IMR-90 (cell line): ENCODE measurements at regions not wholly inside any gene's neighbourhood (a gene's known extent, or its start where the extent isn't known, plus 50 kb on each side); places are given as distances from the start of the nearest gene placed in this dataset.

Experiments
- ATAC-seq: fragments of 200-7000 bp; cut with Tn5 transposase; 2 replicates; pipeline ENCODE4 v1.9.1; 2020; ENCODE audit warnings: low read depth, mild to moderate bottlenecking, moderate library complexity
- BruUV-seq: library from RNA; stranded (reverse); fragments of 400-500 nt; replicated peaks from 2 replicates; lab custom pipeline; 2021; lab: Mats Ljungman, UMichigan
- CTCF ChIA-PET: fragments of 300-600 bp; formaldehyde crosslinking; extraction: SDS; loops from one replicate; lab custom pipeline; 2021; ENCODE audit warnings: antibody characterized with exemption; lab: Yijun Ruan, JAX
- POLR2A ChIA-PET: fragments of 300-600 bp; sonication (Branson Sonifier 250); formaldehyde crosslinking; loops from one replicate; lab custom pipeline; 2022; ENCODE audit warnings: antibody characterized with exemption; ENCODE audit not compliant: unreplicated experiment; lab: Charles Lee
- DNase-seq: peaks from one replicate; pipeline ENCODE4 v3.0.0; 2013
- H2AFZ ChIP-seq: replicated peaks from 2 replicates; pipeline ENCODE3; 2013; ENCODE audit warnings: low read length, mild to moderate bottlenecking; ENCODE audit not compliant: poor library complexity
- H2AK5ac ChIP-seq: 2 replicates; pipeline ENCODE4 v1.6.1; 2013; ENCODE audit warnings: low read depth, low read length, inconsistent platforms
- H2AK9ac ChIP-seq: replicated peaks from 2 replicates; pipeline ENCODE3; 2013; ENCODE audit warnings: mild to moderate bottlenecking, low read depth, low read length, moderate library complexity; ENCODE audit not compliant: poor library complexity
- H2BK120ac ChIP-seq: 2 replicates; pipeline ENCODE4 v1.6.1; 2013; ENCODE audit warnings: low read depth, low read length, inconsistent platforms
- H2BK15ac ChIP-seq: 3 replicates; pipeline ENCODE4 v1.6.1; 2013; ENCODE audit warnings: low read depth, low read length, inconsistent platforms
- H2BK20ac ChIP-seq: 2 replicates; pipeline ENCODE4 v1.6.1; 2013; ENCODE audit warnings: low read depth, mild to moderate bottlenecking, inconsistent platforms, low read length, moderate library complexity
- H2BK5ac ChIP-seq: 2 replicates; pipeline ENCODE4 v1.6.1; 2013; ENCODE audit warnings: mild to moderate bottlenecking, low read depth, low read length, inconsistent platforms; ENCODE audit not compliant: poor library complexity, severe bottlenecking
- H3K14ac ChIP-seq: replicated peaks from 2 replicates; pipeline ENCODE4 v1.6.1; 2013; ENCODE audit warnings: low read depth, low read length, inconsistent platforms
- H3K18ac ChIP-seq: 2 replicates; pipeline ENCODE4 v1.6.1; 2013; ENCODE audit warnings: low read depth, low read length, control low read depth
- H3K23ac ChIP-seq: 2 replicates; pipeline ENCODE4 v1.6.1; 2013; ENCODE audit warnings: low read depth, low read length, inconsistent platforms
- H3K27ac ChIP-seq: 2 replicates; pipeline ENCODE4 v1.5.1; 2013; ENCODE audit warnings: mild to moderate bottlenecking, control low read depth, low read length; ENCODE audit not compliant: insufficient read depth
- H3K27me3 ChIP-seq: 2 replicates; pipeline ENCODE4 v1.6.1; 2013; ENCODE audit warnings: low read length; ENCODE audit not compliant: control insufficient read depth, insufficient read depth
- H3K36me3 ChIP-seq: 2 replicates; pipeline ENCODE4 v1.6.1; 2013; ENCODE audit warnings: low read length, mixed read lengths; ENCODE audit not compliant: control insufficient read depth, insufficient read depth
- H3K4ac ChIP-seq: 2 replicates; pipeline ENCODE4 v1.6.1; 2013; ENCODE audit warnings: low read depth, low read length, inconsistent platforms
- H3K4me1 ChIP-seq: 2 replicates; pipeline ENCODE4 v1.6.1; 2013; ENCODE audit warnings: low read length, mixed read lengths; ENCODE audit not compliant: control insufficient read depth, insufficient read depth
- H3K4me2 ChIP-seq: 2 replicates; pipeline ENCODE4 v1.6.1; 2013; ENCODE audit warnings: low read depth, mild to moderate bottlenecking, control low read depth, low read length, moderate library complexity
- H3K4me3 ChIP-seq: 2 replicates; pipeline ENCODE4 v1.5.1; 2013; ENCODE audit warnings: low read depth, mild to moderate bottlenecking, control low read depth, low read length, moderate library complexity; ENCODE audit not compliant: insufficient read depth
- H3K56ac ChIP-seq: 2 replicates; pipeline ENCODE4 v1.6.1; 2013; ENCODE audit warnings: low read length, inconsistent platforms; ENCODE audit not compliant: insufficient read depth; ENCODE audit errors: extremely low read depth
- H3K79me1 ChIP-seq, 2 experiments: 2 replicates each; pipeline ENCODE4 v1.6.1; 2013; ENCODE audit warnings: low read length in 2 of 2, inconsistent platforms in 1 of 2, low read depth in 1 of 2
- H3K9ac ChIP-seq: 2 replicates; pipeline ENCODE4 v1.6.1; 2013; ENCODE audit warnings: low read depth, low read length, control low read depth
- H3K9me1 ChIP-seq: 2 replicates; pipeline ENCODE4 v1.6.1; 2013; ENCODE audit warnings: low read length, inconsistent platforms; ENCODE audit not compliant: insufficient read depth
- H3K9me3 ChIP-seq: 2 replicates; pipeline ENCODE4 v1.6.1; 2013; ENCODE audit warnings: low read length; ENCODE audit not compliant: control insufficient read depth, insufficient read depth
- H4K20me1 ChIP-seq: 2 replicates; pipeline ENCODE4 v1.6.1; 2013; ENCODE audit warnings: low read length, inconsistent platforms; ENCODE audit not compliant: insufficient read depth
- H4K5ac ChIP-seq: 2 replicates; pipeline ENCODE4 v1.6.1; 2013; ENCODE audit warnings: mild to moderate bottlenecking, low read depth, low read length, control low read depth
- H4K8ac ChIP-seq, 2 experiments: 2 replicates each; pipeline ENCODE4 v1.6.1; 2013; ENCODE audit warnings: low read depth in 2 of 2, low read length in 2 of 2, control low read depth in 1 of 2, inconsistent platforms in 1 of 2
- H4K91ac ChIP-seq: 2 replicates; pipeline ENCODE4 v1.6.1; 2013; ENCODE audit warnings: low read depth, low read length, inconsistent platforms; ENCODE audit not compliant: insufficient read depth
- BHLHE40 ChIP-seq: fragments of 150-350 bp; IDR thresholded peaks from 2 replicates; pipeline ENCODE4 v1.6.1; 2016; ENCODE audit warnings: mild to moderate bottlenecking, low read depth, low read length
- CEBPB ChIP-seq: IDR thresholded peaks from 2 replicates; pipeline ENCODE4 v1.6.1; 2012; ENCODE audit warnings: low read depth, low read length, improper control_type of control experiment
- CHD1 ChIP-seq: IDR thresholded peaks from 2 replicates; pipeline ENCODE4 v1.6.1; 2012; ENCODE audit warnings: low read depth, low read length, improper control_type of control experiment
- CTCF ChIP-seq: conservative IDR thresholded peaks from 2 replicates; pipeline ENCODE4 v1.5.1; 2012; ENCODE audit warnings: mild to moderate bottlenecking, low read depth, low read length, improper control_type of control experiment
- ELK1 ChIP-seq: fragments of 150-350 bp; IDR thresholded peaks from 2 replicates; pipeline ENCODE4 v1.6.1; 2016; ENCODE audit warnings: low read depth, mild to moderate bottlenecking, low read length, moderate library complexity, borderline replicate concordance
- FOS ChIP-seq: fragments of 150-350 bp; IDR thresholded peaks from 2 replicates; pipeline ENCODE4 v1.6.1; 2016; ENCODE audit warnings: low read depth, low read length
- MAFK ChIP-seq: IDR thresholded peaks from 2 replicates; pipeline ENCODE4 v1.6.1; 2012; ENCODE audit warnings: low read depth, low read length, improper control_type of control experiment
- MAZ ChIP-seq: IDR thresholded peaks from 2 replicates; pipeline ENCODE4 v1.6.1; 2012; ENCODE audit warnings: low read depth, mild to moderate bottlenecking, low read length, improper control_type of control experiment, moderate library complexity, borderline replicate concordance
- MXI1 ChIP-seq: IDR thresholded peaks from 2 replicates; pipeline ENCODE4 v1.6.1; 2012; ENCODE audit warnings: low read depth, mild to moderate bottlenecking, low read length, moderate library complexity, borderline replicate concordance
- NFE2L2 ChIP-seq: fragments of 150-350 bp; IDR thresholded peaks from 2 replicates; pipeline ENCODE4 v1.6.1; 2016; ENCODE audit warnings: low read depth, mild to moderate bottlenecking, low read length
- POLR2A ChIP-seq: IDR thresholded peaks from 2 replicates; pipeline ENCODE4 v1.6.1; 2012; ENCODE audit warnings: mild to moderate bottlenecking, low read depth, low read length
- RAD21 ChIP-seq: IDR thresholded peaks from 2 replicates; pipeline ENCODE4 v1.6.1; 2012; ENCODE audit warnings: low read length, improper control_type of control experiment
- RCOR1 ChIP-seq: IDR thresholded peaks from 2 replicates; pipeline ENCODE4 v1.6.1; 2012; ENCODE audit warnings: mild to moderate bottlenecking, low read length, improper control_type of control experiment; ENCODE audit not compliant: insufficient replicate concordance
- RFX5 ChIP-seq: IDR thresholded peaks from 2 replicates; pipeline ENCODE4 v1.8.0; 2012; ENCODE audit warnings: low read depth, mild to moderate bottlenecking, low read length, moderate library complexity
- SMC3 ChIP-seq: fragments of 150-350 bp; IDR thresholded peaks from 2 replicates; pipeline ENCODE4 v1.6.1; 2016; ENCODE audit warnings: low read depth, mild to moderate bottlenecking, antibody characterized with exemption, low read length, moderate library complexity
- USF2 ChIP-seq: fragments of 150-350 bp; IDR thresholded peaks from 2 replicates; pipeline ENCODE4 v1.6.1; 2017; ENCODE audit warnings: mild to moderate bottlenecking, antibody characterized with exemption, low read length, low read depth
- WGBS, 2 experiments: methylation state at CpG; one replicate each; pipeline versions ENCODE4 v1.1.5 to v1.1.7; 2013; ENCODE audit warnings: missing lambda C conversion rate in 2 of 2; ENCODE audit not compliant: insufficient read length in 1 of 2; ENCODE audit errors: extremely low coverage in 2 of 2; 5-methylcytosine and 5-hydroxymethylcytosine counted together
- dilution Hi-C: fragments of 300-500 bp; cut with HindIII; formaldehyde crosslinking; loops from one replicate; pipeline ENCODE4 v1.14.3; 2018; ENCODE audit warnings: low sequenced_read_pairs; ENCODE audit not compliant: unreplicated experiment
- in situ Hi-C: fragments of 300-500 bp; cut with MboI; formaldehyde crosslinking; loops from 3 replicates; pipeline ENCODE4 v1.14.3; 2019; ENCODE audit warnings: low sequenced_read_pairs, inconsistent platforms, mixed read lengths
- intact Hi-C: fragments of 100-400 bp; cut with micrococcal nuclease; formaldehyde crosslinking; loops from 2 replicates; pipeline ENCODE4 v1.10.0; 2022

- no peak overlapping the region for H3K18ac ChIP-seq
- no peak overlapping the region for H2AFZ ChIP-seq
- no peak overlapping the region for H3K4ac ChIP-seq
- TF ChIP-seq SMC3: no peak
- no peak for TF ChIP-seq ELK1
- TF ChIP-seq RFX5: no peak
- no peak for TF ChIP-seq NFE2L2
- TF ChIP-seq BHLHE40: no peak
- no peak for TF ChIP-seq CEBPB
- TF ChIP-seq CTCF: no peak
- TF ChIP-seq USF2: no peak
- no peak for TF ChIP-seq POLR2A
- no peak for TF ChIP-seq FOS
- no peak for TF ChIP-seq MXI1
- no peak for TF ChIP-seq CHD1
- no peak for TF ChIP-seq MAZ
- TF ChIP-seq MAFK: no peak
- no peak for TF ChIP-seq RAD21
- no peak for TF ChIP-seq RCOR1
- intact Hi-C loops: no loop called here
- no peak overlapping the region for H2AK5ac ChIP-seq
- no peak overlapping the region for H2BK120ac ChIP-seq
- H2AK9ac ChIP-seq: no peak overlapping the region
- ChIA-PET CTCF (no interaction called here), POLR2A (no interaction called here)
- H2BK15ac ChIP-seq: no peak overlapping the region
- H3K14ac ChIP-seq: no peak overlapping the region
- DNase-seq (no peak), ATAC-seq (no peak)
- H4K20me1 ChIP-seq: no peaks in the 10 kb centered on the region
- no peaks in the 10 kb centered on the region for H3K9me3 ChIP-seq
- no peak overlapping the region for H3K56ac ChIP-seq
- H3K27me3 ChIP-seq: peaks cover 51% of the 10 kb centered on the region
- BruUV-seq: no TSS peak
- H4K91ac ChIP-seq: no peak overlapping the region
- in situ Hi-C loops: no loop called here
- no peak overlapping the region for H3K27ac ChIP-seq
- no peaks in the 10 kb centered on the region for H3K4me1 ChIP-seq
- WGBS, 2 experiments: 33% methylated on average over 1 of the region's 5 CpGs; no CpG with 5 or more reads in 1 of the 2 experiments
- H4K8ac ChIP-seq: no peak overlapping the region
- no peak overlapping the region for H4K5ac ChIP-seq
- H2BK20ac ChIP-seq: no peak overlapping the region
- no peak overlapping the region for H3K23ac ChIP-seq
- no peak overlapping the region for H2BK5ac ChIP-seq
- no peaks in the 10 kb centered on the region for H3K79me1 ChIP-seq
- H3K9ac ChIP-seq: no peak overlapping the region
- dilution Hi-C loops: no loop called here
- H3K4me3 ChIP-seq: no peak overlapping the region
- H3K36me3 ChIP-seq: no peaks in the 10 kb centered on the region
- no peak overlapping the region for H3K4me2 ChIP-seq
- H3K9me1 ChIP-seq: no peaks in the 10 kb centered on the region
These were observed 178.6 kb upstream of the LINGO1 start for GRCh38 chr15:77811270-77811669.
